ENCODE measurements at regions not wholly inside any gene's neighbourhood (a gene's known extent, or its start where the extent isn't known, plus 50 kb on each side); places are given as distances from the start of the nearest gene placed in this dataset.

DNA sequence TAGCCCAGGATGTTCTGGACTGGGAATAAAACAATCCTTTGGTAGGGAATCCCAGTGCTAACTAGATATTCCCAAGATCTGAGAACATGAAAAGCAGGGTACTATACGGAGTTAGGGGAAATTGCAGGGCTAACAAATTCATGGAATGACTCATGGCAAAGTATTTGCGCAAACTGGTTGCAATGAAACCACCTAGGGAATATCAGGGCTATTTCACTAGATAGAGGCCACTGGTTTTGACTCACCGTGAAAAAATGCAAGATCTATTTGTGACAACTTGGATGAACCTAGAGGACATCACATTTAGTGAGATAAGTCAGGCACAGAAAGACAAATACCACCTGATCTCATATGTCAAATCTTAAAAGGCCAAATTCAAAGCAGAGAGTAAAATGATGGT is 233.3 kb downstream of the MBD2 start:
- no peaks in the 10 kb centered on the region for H3K4me1 ChIP-seq
- no peak for DNase-seq
- no peaks in the 10 kb centered on the region for H3K27me3 ChIP-seq
- H3K4me3 ChIP-seq: no peak overlapping the region
- no peak overlapping the region for H3K27ac ChIP-seq
- H3K9me3 ChIP-seq (replicated peaks): no peaks in the 10 kb centered on the region
- H3K36me3 ChIP-seq: no peaks in the 10 kb centered on the region

DNA sequence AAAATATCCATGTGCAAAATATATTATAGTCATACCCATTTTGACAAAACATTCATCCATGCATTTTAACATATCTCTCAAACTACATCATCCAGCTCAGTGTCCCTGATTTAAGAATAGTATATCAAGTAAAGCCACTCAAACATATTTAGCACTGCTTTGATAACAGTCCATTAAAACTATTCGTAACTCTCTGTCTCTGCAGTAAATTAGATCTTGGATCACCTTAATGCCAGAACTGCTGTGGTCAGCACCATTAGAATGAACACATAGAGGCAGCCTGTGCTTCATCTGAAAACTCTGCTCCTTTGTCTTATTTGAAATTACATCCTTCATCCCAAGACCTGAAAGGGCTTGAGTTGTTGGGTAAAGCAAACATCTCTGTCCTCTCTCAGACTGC is 234.0 kb downstream of the MBD2 start:
- no peak for DNase-seq
- Histone ChIP-seq H3K27me3 (no peaks in the 10 kb centered on the region), H3K4me3 (no peak overlapping the region), H3K9me3 (replicated peaks) (no peaks in the 10 kb centered on the region), H3K4me1 (no peaks in the 10 kb centered on the region), H3K27ac (no peak overlapping the region), H3K36me3 (no peaks in the 10 kb centered on the region)

DNA sequence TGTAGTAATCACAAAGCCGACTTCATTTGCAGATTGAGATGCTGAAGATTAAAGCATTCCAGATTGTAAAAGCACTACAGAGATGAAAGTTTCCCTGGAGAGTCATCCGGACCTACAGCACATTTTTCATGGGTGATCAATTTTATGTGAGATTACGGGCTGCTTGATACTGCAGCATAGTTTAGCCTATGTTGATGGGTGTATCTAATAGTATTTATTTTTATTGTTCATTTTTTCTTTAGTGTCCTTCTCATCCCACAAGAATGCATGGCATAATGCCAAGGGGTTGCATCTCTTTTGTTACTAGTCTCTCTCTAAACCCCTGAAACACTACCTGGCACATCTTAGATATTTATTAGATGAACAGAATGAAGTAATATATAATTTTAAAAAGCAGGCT is 240.4 kb downstream of the MBD2 start:
- Histone ChIP-seq H3K4me3 (no peak overlapping the region), H3K36me3 (no peaks in the 10 kb centered on the region), H3K9me3 (replicated peaks) (no peaks in the 10 kb centered on the region), H3K27me3 (no peaks in the 10 kb centered on the region), H3K4me1 (no peaks in the 10 kb centered on the region), H3K27ac (no peak overlapping the region)
- no peak for DNase-seq

DNA sequence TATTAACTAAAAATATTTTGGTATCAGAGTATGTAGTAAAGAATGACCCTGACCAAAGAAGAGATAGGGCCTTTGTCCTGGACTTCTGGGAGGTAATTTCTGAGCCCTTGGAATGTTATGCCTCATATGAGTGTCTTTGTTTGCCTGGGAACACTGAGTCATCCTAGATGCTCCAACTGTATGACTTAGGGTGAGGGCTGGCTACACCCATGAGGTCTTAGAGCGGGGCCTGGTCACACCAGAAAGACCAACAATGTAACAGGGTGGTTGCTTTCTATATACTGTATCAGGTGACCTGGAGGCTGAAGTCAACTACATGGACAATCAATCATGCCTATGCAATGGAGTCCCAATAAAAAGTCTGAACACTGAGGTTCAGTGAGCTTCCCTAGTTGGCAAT is 253.1 kb downstream of the MBD2 start:
- H3K27ac ChIP-seq: no peak overlapping the region
- no peaks in the 10 kb centered on the region for H3K4me1 ChIP-seq
- DNase-seq: no peak
- H3K4me3 ChIP-seq: no peak overlapping the region
- H3K36me3 ChIP-seq: no peaks in the 10 kb centered on the region
- H3K9me3 ChIP-seq (replicated peaks): no peaks in the 10 kb centered on the region
- H3K27me3 ChIP-seq: no peaks in the 10 kb centered on the region

DNA sequence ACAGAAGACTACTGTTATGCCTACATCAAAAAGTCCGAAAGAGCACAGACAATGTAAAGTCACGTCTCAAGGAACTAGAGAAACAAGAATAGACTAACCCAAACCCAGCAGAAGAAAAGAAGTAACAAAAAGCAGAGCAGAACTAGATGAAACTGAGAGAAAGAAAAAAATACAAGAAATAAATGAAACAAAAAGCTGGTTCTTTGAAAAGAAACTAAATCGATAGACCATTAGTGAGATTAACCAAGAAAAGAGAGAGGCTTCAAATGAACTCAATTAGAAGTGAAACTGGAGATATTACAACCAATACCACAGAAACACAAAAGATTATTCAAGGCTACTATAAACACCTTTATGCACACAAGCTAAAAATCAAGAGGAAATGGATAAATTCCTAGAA is 271.8 kb downstream of the MBD2 start:
- Histone ChIP-seq H3K27me3 (no peaks in the 10 kb centered on the region), H3K27ac (no peak overlapping the region), H3K9me3 (replicated peaks) (no peaks in the 10 kb centered on the region), H3K4me3 (no peak overlapping the region), H3K4me1 (no peaks in the 10 kb centered on the region), H3K36me3 (no peaks in the 10 kb centered on the region)
- no peak for DNase-seq

DNA sequence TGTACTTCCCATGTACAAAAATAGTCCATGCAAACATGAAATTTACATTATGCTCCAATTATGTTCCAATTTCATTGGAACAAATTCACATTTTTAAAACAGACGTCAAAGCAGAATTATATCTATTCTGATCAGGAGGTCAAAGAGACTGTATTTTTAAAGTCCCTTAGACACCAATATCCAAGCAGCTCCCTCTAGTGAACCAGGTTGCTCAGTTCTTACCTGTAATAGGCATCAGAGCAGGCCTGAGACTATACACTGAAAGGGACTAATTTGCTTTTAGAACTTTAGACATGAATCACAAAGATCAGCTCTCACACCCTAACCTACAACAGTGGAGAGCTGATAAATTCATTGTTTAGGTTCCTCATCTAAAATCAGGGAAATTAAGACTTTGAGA is 273.9 kb downstream of the MBD2 start:
- no peaks in the 10 kb centered on the region for H3K4me1 ChIP-seq
- no peak for DNase-seq
- no peaks in the 10 kb centered on the region for H3K36me3 ChIP-seq
- no peak overlapping the region for H3K27ac ChIP-seq
- no peaks in the 10 kb centered on the region for H3K9me3 ChIP-seq (replicated peaks)
- H3K27me3 ChIP-seq: no peaks in the 10 kb centered on the region
- H3K4me3 ChIP-seq: no peak overlapping the region

DNA sequence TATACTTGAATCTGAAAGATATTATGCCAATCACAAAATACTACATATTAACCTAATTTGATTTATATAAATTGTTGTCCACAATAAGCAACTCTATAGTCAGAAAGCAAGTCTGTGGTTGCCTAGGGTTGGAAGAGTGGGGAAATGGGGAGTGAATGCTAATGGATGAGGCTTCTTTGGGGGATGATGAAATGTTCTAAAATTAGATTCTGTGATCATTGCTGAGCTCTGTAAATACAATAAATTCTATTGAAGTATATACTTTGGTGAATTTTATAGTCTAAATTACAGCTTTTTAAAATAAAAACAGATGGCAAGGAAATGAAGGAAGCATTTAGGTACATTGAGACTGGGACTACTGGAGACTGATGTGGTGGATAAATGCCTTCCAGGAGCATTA is 275.5 kb downstream of the MBD2 start:
- Histone ChIP-seq H3K36me3 (no peaks in the 10 kb centered on the region), H3K4me1 (no peaks in the 10 kb centered on the region), H3K27ac (no peak overlapping the region), H3K27me3 (no peaks in the 10 kb centered on the region), H3K4me3 (no peak overlapping the region), H3K9me3 (replicated peaks) (no peaks in the 10 kb centered on the region)
- no peak for DNase-seq

DNA sequence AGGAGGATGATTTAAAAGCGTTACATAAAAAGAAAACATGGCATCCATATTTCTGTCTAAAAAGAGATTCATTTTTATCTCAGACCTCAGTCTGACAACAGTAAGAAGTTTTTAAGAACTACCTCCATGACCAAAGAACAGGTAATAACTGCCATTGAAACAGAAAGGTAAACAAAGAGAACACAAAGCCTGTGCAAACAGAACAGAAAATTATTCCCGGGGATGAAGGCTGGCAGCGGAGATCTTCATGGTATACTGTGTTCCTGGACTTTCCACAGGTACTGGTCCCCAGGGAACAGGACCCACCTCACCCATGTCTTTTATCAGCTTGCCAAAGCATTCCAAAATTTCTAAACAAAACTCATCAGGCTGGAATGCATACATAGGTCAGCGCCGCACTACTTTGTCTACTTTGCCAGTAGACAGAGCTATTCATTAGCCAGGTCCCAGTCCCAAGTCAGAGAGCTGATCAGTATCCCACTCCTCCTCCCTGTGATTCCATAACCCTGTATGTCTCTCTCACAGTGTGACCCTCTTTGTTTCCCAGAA is 277.3 kb downstream of the MBD2 start:
- Histone ChIP-seq H3K27me3 (no peaks in the 10 kb centered on the region), H3K4me1 (no peaks in the 10 kb centered on the region)
- DNase-seq: no peak

DNA sequence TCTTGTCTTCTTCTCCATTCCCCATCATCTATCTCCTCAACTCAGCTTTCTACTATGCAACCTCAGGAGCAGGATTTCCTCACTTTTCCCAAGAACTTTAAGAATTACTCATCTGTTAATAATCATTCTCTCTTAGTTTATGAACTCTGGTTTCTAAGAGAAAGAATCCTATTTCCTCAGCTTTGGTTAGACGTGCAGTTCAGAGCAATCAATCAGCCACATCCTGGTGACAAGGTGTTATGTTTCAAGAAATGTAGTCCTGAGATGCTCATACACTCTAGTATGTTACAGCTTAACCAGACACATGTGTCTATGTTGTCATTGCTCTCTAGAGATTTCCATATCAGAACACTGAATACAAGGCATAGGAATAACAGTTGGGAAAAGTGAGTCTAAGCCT is 277.9 kb downstream of the MBD2 start:
- no peaks in the 10 kb centered on the region for H3K27me3 ChIP-seq
- no peaks in the 10 kb centered on the region for H3K36me3 ChIP-seq
- no peaks in the 10 kb centered on the region for H3K9me3 ChIP-seq (replicated peaks)
- H3K27ac ChIP-seq: no peak overlapping the region
- no peak for DNase-seq
- no peaks in the 10 kb centered on the region for H3K4me1 ChIP-seq
- H3K4me3 ChIP-seq: no peak overlapping the region

More for the DNA sequence above, 277.3 kb downstream of the MBD2 start:
- no peaks in the 10 kb centered on the region for H3K36me3 ChIP-seq
- no peaks in the 10 kb centered on the region for H3K9me3 ChIP-seq (replicated peaks)
- no peak overlapping the region for H3K4me3 ChIP-seq
- no peak overlapping the region for H3K27ac ChIP-seq

DNA sequence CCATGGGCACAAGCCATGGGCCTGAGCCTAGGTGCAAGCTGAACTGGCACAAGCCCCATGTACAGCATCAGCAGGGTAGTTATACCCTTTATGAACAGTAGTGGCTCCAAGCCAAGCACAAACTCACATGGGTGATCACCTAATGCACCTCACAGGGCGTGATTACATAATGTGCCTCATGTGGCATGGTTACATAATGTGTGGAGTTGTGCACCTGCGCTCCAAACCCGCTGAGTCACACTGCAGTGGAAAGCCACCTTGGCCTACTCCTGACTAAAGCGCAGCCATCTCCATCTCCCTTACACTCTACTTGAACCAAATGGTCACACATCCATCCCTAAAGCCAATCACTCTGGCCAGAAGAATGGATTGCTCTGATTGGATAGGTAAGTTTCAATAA is 279.7 kb downstream of the MBD2 start:
- Histone ChIP-seq H3K9me3 (replicated peaks) (no peaks in the 10 kb centered on the region), H3K27ac (no peak overlapping the region), H3K4me3 (no peak overlapping the region), H3K27me3 (no peaks in the 10 kb centered on the region), H3K4me1 (no peaks in the 10 kb centered on the region), H3K36me3 (no peaks in the 10 kb centered on the region)
- no peak for DNase-seq

DNA sequence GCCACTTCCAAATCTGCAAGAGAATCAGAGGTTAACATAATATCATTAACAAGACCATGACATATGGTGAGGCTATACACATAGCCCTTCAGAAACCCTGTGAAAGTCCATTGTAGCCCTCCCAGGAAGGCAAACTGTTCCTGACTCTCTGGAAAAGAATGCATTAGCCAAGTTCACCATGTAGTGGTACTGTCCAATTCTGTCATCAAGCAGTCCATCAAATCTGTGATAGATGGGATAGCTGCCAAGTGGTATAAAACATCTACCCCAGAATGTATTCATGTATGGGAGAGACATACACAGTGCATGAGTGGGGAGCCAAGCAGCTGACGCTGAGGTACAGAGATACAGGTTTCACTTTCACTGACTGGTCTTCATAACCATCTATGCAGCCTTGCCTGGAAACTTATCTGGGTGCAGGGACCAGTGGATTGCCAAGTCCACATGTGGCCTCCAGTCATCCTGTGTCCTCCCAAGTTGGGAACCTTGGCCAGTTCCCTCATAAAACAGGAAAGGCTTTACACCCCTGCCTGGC is 281.1 kb downstream of the MBD2 start:
- no peaks in the 10 kb centered on the region for H3K27me3 ChIP-seq
- DNase-seq: no peak

DNA sequence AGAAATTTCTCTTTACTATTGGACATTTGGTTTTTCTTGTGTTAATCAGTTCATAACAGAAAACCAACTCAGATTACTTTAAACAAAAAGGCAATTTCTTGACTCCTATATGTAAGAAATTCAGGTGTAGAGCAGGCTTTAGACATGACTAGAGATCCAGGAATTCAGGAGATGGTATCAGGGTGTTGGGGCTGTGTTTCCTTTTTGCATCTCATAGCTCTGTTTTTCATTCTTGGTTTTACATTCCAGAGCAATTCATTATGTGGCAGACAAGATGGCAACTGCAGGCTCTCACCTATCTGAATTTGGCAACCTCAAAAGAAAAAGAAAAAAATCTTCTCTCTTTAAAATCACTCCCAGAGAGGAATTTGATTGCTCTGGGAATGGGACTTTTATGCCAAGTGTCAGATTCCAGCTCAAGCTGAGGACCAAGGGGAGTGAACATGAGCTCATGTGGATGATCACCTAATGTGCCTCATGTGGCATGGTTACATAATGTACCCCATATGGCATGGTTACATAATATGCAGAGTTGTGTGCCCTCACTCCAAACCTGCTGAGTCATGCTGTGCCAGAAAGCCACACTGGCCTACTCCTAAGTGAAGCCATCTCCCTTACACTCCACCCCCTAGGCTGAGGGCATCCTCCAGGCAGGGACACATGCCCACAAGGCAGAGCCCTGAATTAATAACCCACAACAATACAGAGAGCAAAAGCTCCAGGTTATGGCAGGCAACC is 282.7 kb downstream of the MBD2 start:
- no peak for DNase-seq
- H3K27me3 ChIP-seq: no peaks in the 10 kb centered on the region
- H3K4me1 ChIP-seq: no peaks in the 10 kb centered on the region
- H3K9me3 ChIP-seq (replicated peaks): no peaks in the 10 kb centered on the region
- no peak overlapping the region for H3K27ac ChIP-seq
- H3K36me3 ChIP-seq: no peaks in the 10 kb centered on the region
- no peak overlapping the region for H3K4me3 ChIP-seq

More for the DNA sequence above, 281.1 kb downstream of the MBD2 start:
- no peaks in the 10 kb centered on the region for H3K4me1 ChIP-seq
- no peak overlapping the region for H3K27ac ChIP-seq
- no peaks in the 10 kb centered on the region for H3K36me3 ChIP-seq
- H3K9me3 ChIP-seq (replicated peaks): no peaks in the 10 kb centered on the region
- H3K4me3 ChIP-seq: no peak overlapping the region

DNA sequence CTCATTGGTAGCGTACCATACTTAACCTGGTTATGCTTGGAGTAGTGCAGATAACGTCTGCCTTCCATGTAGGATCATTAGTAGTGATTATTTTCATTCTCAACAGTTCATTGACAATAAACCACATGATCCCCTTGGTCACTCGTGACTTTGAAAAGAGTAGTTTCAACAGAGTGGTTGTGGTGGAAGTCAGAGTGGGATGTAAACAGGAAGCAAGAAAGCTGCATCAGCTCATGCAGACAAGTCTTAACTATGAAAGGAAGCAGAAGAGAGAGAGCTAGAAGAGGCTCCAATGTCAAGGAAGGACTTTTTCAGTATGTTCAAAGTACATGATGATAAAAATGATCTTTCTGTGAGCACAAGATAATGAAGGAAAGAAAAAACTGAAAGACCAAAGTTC is 287.4 kb downstream of the MBD2 start:
- no peak overlapping the region for H3K4me3 ChIP-seq
- DNase-seq: no peak
- H3K4me1 ChIP-seq: no peaks in the 10 kb centered on the region
- no peak overlapping the region for H3K27ac ChIP-seq
- H3K9me3 ChIP-seq (replicated peaks): no peaks in the 10 kb centered on the region
- no peaks in the 10 kb centered on the region for H3K27me3 ChIP-seq
- H3K36me3 ChIP-seq: no peaks in the 10 kb centered on the region

DNA sequence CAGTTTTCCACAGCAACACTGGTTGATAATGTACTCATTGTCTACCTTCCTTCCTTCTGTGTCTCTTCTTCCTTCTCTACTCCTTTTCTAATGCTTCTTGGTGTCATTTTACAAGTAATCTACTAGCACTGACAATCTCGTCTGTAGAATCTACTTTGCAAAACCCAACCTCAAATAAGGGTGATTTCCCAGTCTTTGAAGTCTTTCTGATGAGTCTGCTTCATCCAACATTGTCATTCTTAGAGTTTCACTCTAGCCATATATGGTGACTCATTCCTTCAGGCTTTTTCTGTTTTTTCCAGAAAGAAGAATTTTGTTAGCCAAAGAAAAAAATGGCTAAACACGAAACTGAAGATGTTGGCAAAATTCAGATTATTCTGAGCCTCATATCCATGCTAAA is 288.7 kb downstream of the MBD2 start:
- Histone ChIP-seq H3K36me3 (no peaks in the 10 kb centered on the region), H3K4me3 (no peak overlapping the region), H3K27ac (no peak overlapping the region), H3K4me1 (no peaks in the 10 kb centered on the region), H3K27me3 (no peaks in the 10 kb centered on the region), H3K9me3 (replicated peaks) (no peaks in the 10 kb centered on the region)
- DNase-seq: no peak

DNA sequence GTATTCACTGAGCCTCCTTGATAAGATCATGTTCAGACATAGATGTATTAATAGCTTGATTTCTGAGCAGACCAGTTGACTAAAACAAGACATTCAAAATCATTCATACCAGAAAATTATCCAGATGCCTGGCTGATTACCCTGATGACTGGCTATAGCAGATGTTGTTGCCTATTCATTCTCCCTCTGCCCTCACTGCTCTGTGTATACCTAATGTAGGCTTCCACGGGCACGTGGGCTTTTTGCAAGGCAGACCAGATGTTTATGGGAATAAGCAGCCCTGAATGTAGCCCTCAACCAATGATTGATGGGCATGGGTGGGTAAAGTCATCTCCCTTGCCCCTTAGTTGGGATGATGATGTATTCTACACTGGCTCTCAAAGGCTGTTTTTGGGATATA is 289.1 kb downstream of the MBD2 start:
- no peak overlapping the region for H3K27ac ChIP-seq
- H3K4me1 ChIP-seq: no peaks in the 10 kb centered on the region
- H3K4me3 ChIP-seq: no peak overlapping the region
- DNase-seq: no peak
- no peaks in the 10 kb centered on the region for H3K27me3 ChIP-seq
- no peaks in the 10 kb centered on the region for H3K9me3 ChIP-seq (replicated peaks)
- no peaks in the 10 kb centered on the region for H3K36me3 ChIP-seq
